ENCODE measurements at regions not wholly inside any gene's neighbourhood (a gene's known extent, or its start where the extent isn't known, plus 50 kb on each side); places are given as distances from the start of the nearest gene placed in this dataset.

GRCh38 chr14:36054353-36055051, 122.0 kb downstream of the PTCSC3 start:
- intact Hi-C loops (cut with DNase I) = no loop called here
- Histone ChIP-seq H3K36me3 (no peaks in the 10 kb centered on the region), H3K9me3 (no peaks in the 10 kb centered on the region), H3K27ac (no peak overlapping the region), H3K27me3 (no peaks in the 10 kb centered on the region), H3K4me1 (no peaks in the 10 kb centered on the region), H3K4me3 (no peak overlapping the region)
- TF ChIP-seq, protein P1, sequence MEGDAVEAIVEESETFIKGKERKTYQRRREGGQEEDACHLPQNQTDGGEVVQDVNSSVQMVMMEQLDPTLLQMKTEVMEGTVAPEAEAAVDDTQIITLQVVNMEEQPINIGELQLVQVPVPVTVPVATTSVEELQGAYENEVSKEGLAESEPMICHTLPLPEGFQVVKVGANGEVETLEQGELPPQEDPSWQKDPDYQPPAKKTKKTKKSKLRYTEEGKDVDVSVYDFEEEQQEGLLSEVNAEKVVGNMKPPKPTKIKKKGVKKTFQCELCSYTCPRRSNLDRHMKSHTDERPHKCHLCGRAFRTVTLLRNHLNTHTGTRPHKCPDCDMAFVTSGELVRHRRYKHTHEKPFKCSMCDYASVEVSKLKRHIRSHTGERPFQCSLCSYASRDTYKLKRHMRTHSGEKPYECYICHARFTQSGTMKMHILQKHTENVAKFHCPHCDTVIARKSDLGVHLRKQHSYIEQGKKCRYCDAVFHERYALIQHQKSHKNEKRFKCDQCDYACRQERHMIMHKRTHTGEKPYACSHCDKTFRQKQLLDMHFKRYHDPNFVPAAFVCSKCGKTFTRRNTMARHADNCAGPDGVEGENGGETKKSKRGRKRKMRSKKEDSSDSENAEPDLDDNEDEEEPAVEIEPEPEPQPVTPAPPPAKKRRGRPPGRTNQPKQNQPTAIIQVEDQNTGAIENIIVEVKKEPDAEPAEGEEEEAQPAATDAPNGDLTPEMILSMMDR (IDR thresholded peaks at IDR 0.05) = no peak
- no peak for DNase-seq (ENCODE audit: low spot score in 2 of 2)

DNA sequence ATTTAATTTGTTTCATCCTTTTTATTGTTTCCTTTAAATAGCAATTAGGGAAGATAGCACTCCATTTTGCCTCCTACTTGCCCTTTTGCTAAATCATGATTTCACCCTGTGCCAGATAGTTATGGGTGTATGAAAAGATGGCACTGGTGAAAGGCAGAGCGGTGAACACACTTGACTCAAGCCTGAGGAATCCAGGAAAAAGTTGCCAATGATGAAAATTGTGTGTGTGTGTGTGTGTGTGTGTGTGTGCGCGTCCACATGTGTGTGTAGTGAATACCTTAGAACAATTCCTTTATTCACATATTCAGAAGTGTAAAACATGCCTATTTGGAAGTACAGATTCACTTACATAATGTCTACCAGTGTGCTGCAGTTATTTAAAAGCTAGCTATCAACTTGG, 123.8 kb downstream of the PTCSC3 start:
- TF ChIP-seq, protein P1 (IDR thresholded peaks at IDR 0.05) = no peak
- Histone ChIP-seq H3K9me3 (no peaks in the 10 kb centered on the region), H3K4me3 (no peak overlapping the region), H3K36me3 (no peaks in the 10 kb centered on the region), H3K27ac (no peak overlapping the region), H3K4me1 (no peaks in the 10 kb centered on the region), H3K27me3 (no peaks in the 10 kb centered on the region)
- intact Hi-C loops (cut with DNase I) = no loop called here
- DNase-seq (ENCODE audit: low spot score in 2 of 2) = no peak

DNA sequence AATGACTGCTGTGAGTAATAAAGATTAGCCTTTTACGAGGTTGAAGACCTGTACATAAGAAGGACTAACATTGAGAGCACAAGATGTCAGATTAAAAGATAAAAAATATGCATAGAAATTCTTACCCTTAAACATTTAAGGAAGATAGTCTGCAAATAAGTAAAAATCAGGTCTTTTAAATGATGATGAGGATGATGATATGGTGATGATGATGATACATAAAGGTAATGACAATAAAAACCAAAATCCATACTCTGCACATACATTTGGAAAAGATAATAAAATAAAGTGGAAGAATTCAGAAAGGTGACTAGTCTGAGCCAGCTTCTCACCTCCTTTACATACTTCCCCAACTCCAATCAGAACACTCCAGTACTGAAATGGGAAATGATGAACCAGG, 124.5 kb downstream of the PTCSC3 start:
- H3K4me3 ChIP-seq = no peak overlapping the region
- TF ChIP-seq, protein P1 (IDR thresholded peaks at IDR 0.05) = no peak
- H3K9me3 ChIP-seq = no peaks in the 10 kb centered on the region
- H3K27ac ChIP-seq = no peak overlapping the region
- intact Hi-C loops (cut with DNase I) = no loop called here
- H3K4me1 ChIP-seq = no peaks in the 10 kb centered on the region
- no peaks in the 10 kb centered on the region for H3K27me3 ChIP-seq
- H3K36me3 ChIP-seq = no peaks in the 10 kb centered on the region
- DNase-seq (ENCODE audit: low spot score in 2 of 2) = no peak

DNA sequence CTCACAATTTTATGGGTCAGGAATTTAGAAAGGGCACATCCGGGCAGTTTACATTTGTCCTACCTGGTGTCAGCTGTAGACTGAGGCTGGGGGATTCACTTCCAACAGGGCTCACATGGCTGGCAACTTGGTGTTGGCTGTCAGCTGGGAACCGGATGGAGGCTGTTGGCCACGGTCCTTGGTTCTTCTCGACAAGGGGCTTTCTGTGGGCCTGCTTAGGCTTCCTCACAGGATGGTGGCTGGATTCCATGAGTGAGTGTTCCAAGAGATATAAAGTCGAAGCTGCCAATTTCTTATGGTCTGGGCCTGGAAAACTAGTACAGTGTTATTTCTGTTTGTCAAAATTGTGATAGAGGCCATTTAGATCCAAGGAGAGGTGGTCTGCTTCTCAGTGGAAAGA, 127.9 kb downstream of the PTCSC3 start:
- no peaks in the 10 kb centered on the region for H3K4me1 ChIP-seq
- TF ChIP-seq, protein P1 (IDR thresholded peaks at IDR 0.05) = no peak
- H3K27ac ChIP-seq = no peak overlapping the region
- no peaks in the 10 kb centered on the region for H3K36me3 ChIP-seq
- H3K4me3 ChIP-seq = no peak overlapping the region
- H3K27me3 ChIP-seq = no peaks in the 10 kb centered on the region
- intact Hi-C loops (cut with DNase I) = no loop called here
- no peak for DNase-seq (ENCODE audit: low spot score in 2 of 2)
- H3K9me3 ChIP-seq = no peaks in the 10 kb centered on the region

GRCh38 chr14:36047912-36048311, 128.6 kb downstream of the PTCSC3 start:
- no peaks in the 10 kb centered on the region for H3K9me3 ChIP-seq
- TF ChIP-seq, protein P1 (IDR thresholded peaks at IDR 0.05) = no peak
- no peak overlapping the region for H3K4me3 ChIP-seq
- DNase-seq (ENCODE audit: low spot score in 2 of 2) = no peak
- H3K36me3 ChIP-seq = no peaks in the 10 kb centered on the region
- H3K27me3 ChIP-seq = no peaks in the 10 kb centered on the region
- H3K27ac ChIP-seq = no peak overlapping the region
- no peaks in the 10 kb centered on the region for H3K4me1 ChIP-seq
- intact Hi-C loops (cut with DNase I) = no loop called here

DNA sequence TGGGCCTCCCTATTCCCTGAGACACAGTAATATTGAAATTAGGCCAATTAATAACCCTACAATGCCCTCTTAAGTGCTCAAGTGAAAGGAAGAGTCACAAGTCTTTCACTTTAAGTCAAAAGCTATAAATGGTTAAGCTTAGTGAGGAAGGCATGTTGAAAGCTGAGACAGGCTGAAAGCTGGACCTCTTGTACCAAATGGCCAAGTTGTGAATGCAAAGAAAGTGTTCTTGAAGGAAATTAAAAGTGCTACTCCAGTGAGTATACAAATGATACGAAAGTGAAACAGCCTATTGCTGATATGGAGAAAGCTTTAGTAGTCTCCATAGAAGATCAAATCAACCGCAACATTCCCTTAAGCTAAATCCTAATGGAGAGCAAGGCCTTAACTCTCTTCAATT, 140.8 kb downstream of the PTCSC3 start:
- DNase-seq (ENCODE audit: low spot score in 2 of 2) = no peak
- Histone ChIP-seq H3K27ac (no peak overlapping the region), H3K9me3 (no peaks in the 10 kb centered on the region), H3K4me1 (no peaks in the 10 kb centered on the region), H3K4me3 (no peak overlapping the region), H3K36me3 (no peaks in the 10 kb centered on the region), H3K27me3 (no peaks in the 10 kb centered on the region)
- intact Hi-C loops (cut with DNase I) = no loop called here
- TF ChIP-seq, protein P1 (IDR thresholded peaks at IDR 0.05) = no peak

Measured in ascending aorta (tissue), 2 donors.